ENCODE measurements at regions not wholly inside any gene's neighbourhood (a gene's known extent, or its start where the extent isn't known, plus 50 kb on each side); places are given as distances from the start of the nearest gene placed in this dataset.
A peak's percentile ranks its signal among the peaks of the same experiment; 100 is the strongest.
"Not testable (repeated sequence)": the region's sequence is repeated elsewhere in the genome, so short reads cannot be mapped to it uniquely, and the experiment has no call there.

- in situ Hi-C loops (cut with HindIII; ENCODE audit: low pct_unique_long_range_greater_than_20kb, low sequenced_read_pairs): no loop called here
- no peak for TF ChIP-seq JUND (IDR thresholded peaks at IDR 0.05; ENCODE audit: low read depth)
- DNase-seq (ENCODE audit: low read depth in 1 of 2, low spot score in 1 of 2): no peak
Observed at GRCh38 chr14:22106700-22107697, 433.4 kb upstream of the OR4E1 start.

- in situ Hi-C loops (cut with HindIII; ENCODE audit: low pct_unique_long_range_greater_than_20kb, low sequenced_read_pairs): no loop called here
Observed at GRCh38 chr14:22105624-22106006, 432.0 kb upstream of the OR4E1 start.

GRCh38 chr14:22105006-22105623 is 431.5 kb upstream of the OR4E1 start:
- no peak for DNase-seq (ENCODE audit: low read depth in 1 of 2, low spot score in 1 of 2)
- in situ Hi-C loops (cut with HindIII; ENCODE audit: low pct_unique_long_range_greater_than_20kb, low sequenced_read_pairs): no loop called here
- TF ChIP-seq JUND (IDR thresholded peaks at IDR 0.05; ENCODE audit: low read depth): no peak

More at GRCh38 chr14:22105624-22106006, 432.0 kb upstream of the OR4E1 start:
- no peak for DNase-seq (ENCODE audit: low read depth in 1 of 2, low spot score in 1 of 2)
- TF ChIP-seq JUND (IDR thresholded peaks at IDR 0.05; ENCODE audit: low read depth): no peak

- DNase-seq (ENCODE audit: low read depth in 1 of 2, low spot score in 1 of 2); in situ Hi-C loops (cut with HindIII; ENCODE audit: low pct_unique_long_range_greater_than_20kb, low sequenced_read_pairs): not testable (repeated sequence)
Observed at GRCh38 chr14:22100764-22101120, 427.1 kb upstream of the OR4E1 start.

- DNase-seq (ENCODE audit: low read depth in 1 of 2, low spot score in 1 of 2): peak; percentile 15 to 85
- TF ChIP-seq JUND (IDR thresholded peaks at IDR 0.05; ENCODE audit: low read depth): no peak
- in situ Hi-C loops (cut with HindIII; ENCODE audit: low pct_unique_long_range_greater_than_20kb, low sequenced_read_pairs): no loop called here
Observed at GRCh38 chr14:22099942-22100763, 426.5 kb upstream of the OR4E1 start.

GRCh38 chr14:22098435-22098834 is 424.8 kb upstream of the OR4E1 start:
- no peak for TF ChIP-seq JUND (IDR thresholded peaks at IDR 0.05; ENCODE audit: low read depth)

GRCh38 chr14:22097586-22098292 is 424.1 kb upstream of the OR4E1 start:
- TF ChIP-seq JUND (IDR thresholded peaks at IDR 0.05; ENCODE audit: low read depth): no peak
- DNase-seq (ENCODE audit: low read depth in 1 of 2, low spot score in 1 of 2): no peak
- in situ Hi-C loops (cut with HindIII; ENCODE audit: low pct_unique_long_range_greater_than_20kb, low sequenced_read_pairs): no loop called here

More at GRCh38 chr14:22098435-22098834, 424.8 kb upstream of the OR4E1 start:
- no peak for DNase-seq (ENCODE audit: low read depth in 1 of 2, low spot score in 1 of 2)
- in situ Hi-C loops (cut with HindIII; ENCODE audit: low pct_unique_long_range_greater_than_20kb, low sequenced_read_pairs): no loop called here

GRCh38 chr14:22097072-22097471 is 423.5 kb upstream of the OR4E1 start:
- in situ Hi-C loops (cut with HindIII; ENCODE audit: low pct_unique_long_range_greater_than_20kb, low sequenced_read_pairs): no loop called here
- DNase-seq (ENCODE audit: low read depth in 1 of 2, low spot score in 1 of 2): no peak
- TF ChIP-seq JUND (IDR thresholded peaks at IDR 0.05; ENCODE audit: low read depth): no peak

GRCh38 chr14:22096514-22096895 is 422.9 kb upstream of the OR4E1 start:
- in situ Hi-C loops (cut with HindIII; ENCODE audit: low pct_unique_long_range_greater_than_20kb, low sequenced_read_pairs): no loop called here
- no peak for TF ChIP-seq JUND (IDR thresholded peaks at IDR 0.05; ENCODE audit: low read depth)

GRCh38 chr14:22095860-22096513 is 422.4 kb upstream of the OR4E1 start:
- TF ChIP-seq JUND (IDR thresholded peaks at IDR 0.05; ENCODE audit: low read depth): no peak
- no peak for DNase-seq (ENCODE audit: low read depth in 1 of 2, low spot score in 1 of 2)
- in situ Hi-C loops (cut with HindIII; ENCODE audit: low pct_unique_long_range_greater_than_20kb, low sequenced_read_pairs): no loop called here

More at GRCh38 chr14:22096514-22096895, 422.9 kb upstream of the OR4E1 start:
- DNase-seq (ENCODE audit: low read depth in 1 of 2, low spot score in 1 of 2): no peak

GRCh38 chr14:22089940-22090339 is 416.3 kb upstream of the OR4E1 start:
- no peak for DNase-seq (ENCODE audit: low read depth in 1 of 2, low spot score in 1 of 2)
- in situ Hi-C loops (cut with HindIII; ENCODE audit: low pct_unique_long_range_greater_than_20kb, low sequenced_read_pairs): no loop called here
- TF ChIP-seq JUND (IDR thresholded peaks at IDR 0.05; ENCODE audit: low read depth): no peak
